K562 (cell line): ENCODE measurements at regions not wholly inside any gene's neighbourhood (a gene's known extent, or its start where the extent isn't known, plus 50 kb on each side); places are given as distances from the start of the nearest gene placed in this dataset.

Source experiments
- ATAC-seq: fragments of 200-7000 bp; cut with Tn5 transposase; 3 replicates; pipeline ENCODE4 v1.9.1; 2020; ENCODE audit warnings: moderate library complexity
- BruUV-seq: library from RNA; stranded (reverse); fragments of 400-500 nt; replicated peaks from 2 replicates; lab custom pipeline; 2021; lab: Mats Ljungman, UMichigan
- CTCF ChIA-PET: fragments of 300-600 bp; formaldehyde crosslinking; extraction: SDS; loops from one replicate; lab custom pipeline; 2021; ENCODE audit warnings: low intra/inter-chr PET ratio; lab: Yijun Ruan, JAX
- POLR2A ChIA-PET: fragments of 300-600, 350-650 bp; sonication (Branson Sonifier 250); formaldehyde crosslinking; extraction: SDS; loops from one replicate; lab custom pipeline; 2021; ENCODE audit warnings: antibody characterized with exemption, inconsistent platforms; lab: Yijun Ruan, JAX
- DNase-seq, 4 experiments: peaks; one replicate each; pipeline versions ENCODE4 v3.0.0 to v3.0.0-alpha.2; 2011 to 2018; ENCODE audit warnings: low spot score in 3 of 4, mixed read lengths in 3 of 4; ENCODE audit errors: extremely low read depth in 1 of 4
- FAIRE-seq: peaks from 2 replicates; lab custom pipeline; 2011; peaks lifted over from hg19 to GRCh38; lab: Jason Lieb, UNC
- H2AFZ ChIP-seq: 2 replicates; pipeline ENCODE4 v1.6.0; 2011; ENCODE audit warnings: low read depth, low read length, control low read depth, inconsistent platforms
- H3K27ac ChIP-seq: fragments of 200-600 bp; 3 replicates; pipeline ENCODE4 v1.8.0; 2011; ENCODE audit warnings: low read depth, mild to moderate bottlenecking, control low read depth, inconsistent platforms, low read length, moderate library complexity, mixed read lengths; ENCODE audit errors: extremely low read depth
- H3K27me3 ChIP-seq, 2 experiments: fragments of 300-600 bp in 1 of 2; 2 replicates in 1 of 2; 3 replicates in 1 of 2; pipeline versions ENCODE4 v1.6.0 to v1.8.0; 2011; ENCODE audit warnings: inconsistent platforms in 2 of 2, low read length in 2 of 2, mild to moderate bottlenecking in 1 of 2, mixed read lengths in 1 of 2, moderate library complexity in 1 of 2; ENCODE audit not compliant: control insufficient read depth in 2 of 2, insufficient read depth in 2 of 2
- H3K36me3 ChIP-seq: fragments of 300-600 bp; 3 replicates; pipeline ENCODE4 v1.8.0; 2011; ENCODE audit warnings: mild to moderate bottlenecking, low read length, inconsistent platforms; ENCODE audit not compliant: control insufficient read depth, insufficient read depth
- H3K4me1 ChIP-seq, 2 experiments: fragments of 200-600 bp in 1 of 2; replicated peaks in 1 of 2; 2 replicates in 1 of 2; 3 replicates in 1 of 2; pipeline versions ENCODE4 v1.5.1 to v1.8.0; 2011; ENCODE audit warnings: inconsistent platforms in 2 of 2, low read length in 2 of 2, mild to moderate bottlenecking in 1 of 2, mixed read lengths in 1 of 2, moderate library complexity in 1 of 2; ENCODE audit not compliant: control insufficient read depth in 2 of 2, insufficient read depth in 2 of 2
- H3K4me2 ChIP-seq: 2 replicates; pipeline ENCODE4 v1.6.1; 2011; ENCODE audit warnings: low read length, control low read depth, inconsistent platforms, mixed read lengths; ENCODE audit not compliant: insufficient read depth
- H3K4me3 ChIP-seq: fragments of 200-600 bp; sonication (generic), shearing (Covaris generic); 2 replicates; pipeline ENCODE4 v1.5.1; 2016; ENCODE audit warnings: control low read depth, inconsistent platforms
- H3K79me2 ChIP-seq: fragments of 200-600 bp; 3 replicates; pipeline ENCODE4 v1.8.0; 2011; ENCODE audit warnings: low read length, inconsistent platforms; ENCODE audit not compliant: control insufficient read depth, insufficient read depth
- H3K9ac ChIP-seq, 2 experiments: 2 replicates each; pipeline versions ENCODE4 v1.6.0 to v1.6.1; 2011; ENCODE audit warnings: low read depth in 2 of 2, low read length in 2 of 2, control low read depth in 1 of 2, inconsistent platforms in 1 of 2, mild to moderate bottlenecking in 1 of 2, mixed read lengths in 1 of 2; ENCODE audit not compliant: insufficient read depth in 1 of 2
- H3K9me1 ChIP-seq: one replicate; pipeline ENCODE4 v1.6.0; 2011; ENCODE audit warnings: inconsistent platforms, mild to moderate bottlenecking, low read length, moderate library complexity; ENCODE audit not compliant: control insufficient read depth, insufficient read depth
- H3K9me3 ChIP-seq: replicated peaks from 2 replicates; pipeline ENCODE4 v1.5.1; 2011; ENCODE audit warnings: low read depth, low read length, inconsistent platforms; ENCODE audit not compliant: control insufficient read depth, insufficient read depth
- H4K20me1 ChIP-seq: replicated peaks from 2 replicates; pipeline ENCODE4 v1.6.1; 2011; ENCODE audit warnings: low read length, inconsistent platforms, mixed read lengths; ENCODE audit not compliant: control insufficient read depth, insufficient read depth
- KHSRP ChIP-seq: fragments of 450-650 bp; IDR thresholded peaks from 2 replicates; pipeline ENCODE4 v1.6.1; 2017
- PRPF4 ChIP-seq: fragments of 200-400 bp; formaldehyde crosslinking; IDR thresholded peaks from one replicate; pipeline ENCODE4 v1.6.1; 2017; ENCODE audit warnings: low read length, low read depth, mild to moderate bottlenecking; ENCODE audit not compliant: insufficient read depth, poor library complexity, severe bottlenecking
- SMAD4 ChIP-seq: fragments of 250-450 bp; sonication (Bioruptor Pico); conservative IDR thresholded peaks from 2 replicates; pipeline ENCODE4 v1.8.0; 2021; ENCODE audit warnings: inconsistent platforms, mild to moderate bottlenecking, moderate library complexity
- SRSF3 ChIP-seq: fragments of 200-400 bp; formaldehyde crosslinking; IDR thresholded peaks from 2 replicates; pipeline ENCODE4 v1.6.1; 2016; ENCODE audit warnings: mild to moderate bottlenecking, low read length, moderate library complexity; ENCODE audit not compliant: insufficient read depth
- ZNF785 ChIP-seq: fragments of 250-450 bp; sonication (Bioruptor Pico); IDR thresholded peaks from 2 replicates; pipeline ENCODE4 v1.4.0; 2020; ENCODE audit warnings: mild to moderate bottlenecking
- whole genome bisulfite sequencing: fragments of 100-300 bp; shearing (Covaris generic); methylation state at CpG from one replicate; pipeline ENCODE4 v1.1.6; 2016; ENCODE audit warnings: low coverage, mixed read lengths; ENCODE audit not compliant: insufficient coverage; ENCODE audit errors: missing lambda C conversion rate; 5-methylcytosine and 5-hydroxymethylcytosine counted together
- in situ Hi-C: fragments of 300-500 bp; cut with MboI; formaldehyde crosslinking; loops from 4 replicates; pipeline ENCODE4 v1.15.0; 2018; ENCODE audit warnings: inconsistent platforms, mixed read lengths
- intact Hi-C: fragments of 100-400 bp; cut with micrococcal nuclease; formaldehyde crosslinking; loops from 2 replicates; pipeline ENCODE4 v1.14.2; 2022
- TF ChIP-seq, protein P1 (sequence below): fragments of 250-450 bp; sonication (Bioruptor Pico); IDR thresholded peaks from 2 replicates; pipeline ENCODE4 v1.9.0; 2021; ENCODE audit warnings: mild to moderate bottlenecking
- TF ChIP-seq, protein P2 (sequence below): fragments of 450-650 bp; IDR thresholded peaks from 2 replicates; pipeline ENCODE4 v1.6.1; 2017; ENCODE audit warnings: antibody characterized with exemption
- TF ChIP-seq, protein P3 (sequence below): sonication (generic); formaldehyde crosslinking; IDR thresholded peaks from 2 replicates; pipeline ENCODE4 v1.8.0; 2022; ENCODE audit warnings: mild to moderate bottlenecking, missing genetic modification reagents

DNA sequence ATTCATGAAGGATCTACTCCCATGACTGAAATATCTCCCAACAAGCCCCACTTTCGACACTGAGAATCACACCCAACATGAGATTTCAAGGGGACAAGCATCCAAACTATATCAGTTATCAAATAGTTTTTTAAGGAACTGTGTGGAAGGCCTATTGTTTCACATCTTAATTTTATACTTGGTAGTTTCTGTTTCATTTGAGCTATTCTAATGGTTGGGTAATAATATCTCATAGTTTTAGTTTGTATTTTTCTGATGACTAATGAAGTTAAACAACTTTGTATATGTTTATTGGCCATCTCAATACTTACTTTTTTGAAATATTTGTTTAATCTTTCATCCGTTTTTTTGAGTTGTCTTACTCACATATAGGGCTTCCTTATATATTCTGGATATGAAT is 135.0 kb downstream of the SCG2 start:
- Histone ChIP-seq H3K4me1 (no peaks in the 10 kb centered on the region), H3K27me3 (no peaks in the 10 kb centered on the region; a peak in 1 of 5 replicates), H3K4me2 (no peak overlapping the region), H3K79me2 (no peaks in the 10 kb centered on the region), H3K4me3 (no peak overlapping the region), H3K36me3 (no peaks in the 10 kb centered on the region), H4K20me1 (no peaks in the 10 kb centered on the region), H3K9ac (no peak overlapping the region), H3K9me1 (no peaks in the 10 kb centered on the region), H3K9me3 (no peaks in the 10 kb centered on the region), H3K27ac (no peak overlapping the region), H2AFZ (no peak overlapping the region)
- TF ChIP-seq PRPF4 (no peak), SMAD4 (CRISPR knock-in tag) (no peak), ZNF785 (no peak), KHSRP (no peak), SRSF3 (no peak)
- TF ChIP-seq, protein P1, sequence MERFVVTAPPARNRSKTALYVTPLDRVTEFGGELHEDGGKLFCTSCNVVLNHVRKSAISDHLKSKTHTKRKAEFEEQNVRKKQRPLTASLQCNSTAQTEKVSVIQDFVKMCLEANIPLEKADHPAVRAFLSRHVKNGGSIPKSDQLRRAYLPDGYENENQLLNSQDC (CRISPR knock-in tag): no peak
- TF ChIP-seq, protein P2, sequence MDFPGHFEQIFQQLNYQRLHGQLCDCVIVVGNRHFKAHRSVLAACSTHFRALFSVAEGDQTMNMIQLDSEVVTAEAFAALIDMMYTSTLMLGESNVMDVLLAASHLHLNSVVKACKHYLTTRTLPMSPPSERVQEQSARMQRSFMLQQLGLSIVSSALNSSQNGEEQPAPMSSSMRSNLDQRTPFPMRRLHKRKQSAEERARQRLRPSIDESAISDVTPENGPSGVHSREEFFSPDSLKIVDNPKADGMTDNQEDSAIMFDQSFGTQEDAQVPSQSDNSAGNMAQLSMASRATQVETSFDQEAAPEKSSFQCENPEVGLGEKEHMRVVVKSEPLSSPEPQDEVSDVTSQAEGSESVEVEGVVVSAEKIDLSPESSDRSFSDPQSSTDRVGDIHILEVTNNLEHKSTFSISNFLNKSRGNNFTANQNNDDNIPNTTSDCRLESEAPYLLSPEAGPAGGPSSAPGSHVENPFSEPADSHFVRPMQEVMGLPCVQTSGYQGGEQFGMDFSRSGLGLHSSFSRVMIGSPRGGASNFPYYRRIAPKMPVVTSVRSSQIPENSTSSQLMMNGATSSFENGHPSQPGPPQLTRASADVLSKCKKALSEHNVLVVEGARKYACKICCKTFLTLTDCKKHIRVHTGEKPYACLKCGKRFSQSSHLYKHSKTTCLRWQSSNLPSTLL: no peak
- TF ChIP-seq, protein P3, sequence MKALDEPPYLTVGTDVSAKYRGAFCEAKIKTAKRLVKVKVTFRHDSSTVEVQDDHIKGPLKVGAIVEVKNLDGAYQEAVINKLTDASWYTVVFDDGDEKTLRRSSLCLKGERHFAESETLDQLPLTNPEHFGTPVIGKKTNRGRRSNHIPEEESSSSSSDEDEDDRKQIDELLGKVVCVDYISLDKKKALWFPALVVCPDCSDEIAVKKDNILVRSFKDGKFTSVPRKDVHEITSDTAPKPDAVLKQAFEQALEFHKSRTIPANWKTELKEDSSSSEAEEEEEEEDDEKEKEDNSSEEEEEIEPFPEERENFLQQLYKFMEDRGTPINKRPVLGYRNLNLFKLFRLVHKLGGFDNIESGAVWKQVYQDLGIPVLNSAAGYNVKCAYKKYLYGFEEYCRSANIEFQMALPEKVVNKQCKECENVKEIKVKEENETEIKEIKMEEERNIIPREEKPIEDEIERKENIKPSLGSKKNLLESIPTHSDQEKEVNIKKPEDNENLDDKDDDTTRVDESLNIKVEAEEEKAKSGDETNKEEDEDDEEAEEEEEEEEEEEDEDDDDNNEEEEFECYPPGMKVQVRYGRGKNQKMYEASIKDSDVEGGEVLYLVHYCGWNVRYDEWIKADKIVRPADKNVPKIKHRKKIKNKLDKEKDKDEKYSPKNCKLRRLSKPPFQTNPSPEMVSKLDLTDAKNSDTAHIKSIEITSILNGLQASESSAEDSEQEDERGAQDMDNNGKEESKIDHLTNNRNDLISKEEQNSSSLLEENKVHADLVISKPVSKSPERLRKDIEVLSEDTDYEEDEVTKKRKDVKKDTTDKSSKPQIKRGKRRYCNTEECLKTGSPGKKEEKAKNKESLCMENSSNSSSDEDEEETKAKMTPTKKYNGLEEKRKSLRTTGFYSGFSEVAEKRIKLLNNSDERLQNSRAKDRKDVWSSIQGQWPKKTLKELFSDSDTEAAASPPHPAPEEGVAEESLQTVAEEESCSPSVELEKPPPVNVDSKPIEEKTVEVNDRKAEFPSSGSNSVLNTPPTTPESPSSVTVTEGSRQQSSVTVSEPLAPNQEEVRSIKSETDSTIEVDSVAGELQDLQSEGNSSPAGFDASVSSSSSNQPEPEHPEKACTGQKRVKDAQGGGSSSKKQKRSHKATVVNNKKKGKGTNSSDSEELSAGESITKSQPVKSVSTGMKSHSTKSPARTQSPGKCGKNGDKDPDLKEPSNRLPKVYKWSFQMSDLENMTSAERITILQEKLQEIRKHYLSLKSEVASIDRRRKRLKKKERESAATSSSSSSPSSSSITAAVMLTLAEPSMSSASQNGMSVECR: no peak
- in situ Hi-C loops: no loop called here
- DNase-seq (no peak), ATAC-seq (no peak), FAIRE-seq (no peak)
- 0% methylated on average over 2 of the region's 2 CpGs for WGBS
- CTCF ChIA-PET: no interaction called here
- POLR2A ChIA-PET: interaction anchor here (1.3 kb wide), 1 partner anchor 10 kb away, joined by 5 read pairs; no protein-coding TSS in a partner anchor
- intact Hi-C loops: no loop called here
- BruUV-seq: no TSS peak
